ENCODE measurements at regions not wholly inside any gene's neighbourhood (a gene's known extent, or its start where the extent isn't known, plus 50 kb on each side); places are given as distances from the start of the nearest gene placed in this dataset.
"Not testable (repeated sequence)": the region's sequence is repeated elsewhere in the genome, so short reads cannot be mapped to it uniquely, and the experiment has no call there.

- no peak for DNase-seq
- intact Hi-C loops (cut with DNase I): no loop called here
Measured at GRCh38 chr21:14758849-14759248, 212.7 kb upstream of the SAMSN1 start.

GRCh38 chr21:14757533-14758327 is 211.6 kb upstream of the SAMSN1 start:
- no peak for DNase-seq
- intact Hi-C loops (cut with DNase I): no loop called here

GRCh38 chr21:14755086-14755485 is 209.0 kb upstream of the SAMSN1 start:
- intact Hi-C loops (cut with DNase I): no loop called here
- no peak for DNase-seq

GRCh38 chr21:14754682-14755081 is 208.6 kb upstream of the SAMSN1 start:
- intact Hi-C loops (cut with DNase I): no loop called here
- no peak for DNase-seq

GRCh38 chr21:14754259-14754604 is 208.1 kb upstream of the SAMSN1 start:
- intact Hi-C loops (cut with DNase I): no loop called here
- no peak for DNase-seq

GRCh38 chr21:14753466-14754258 is 207.5 kb upstream of the SAMSN1 start:
- no peak for DNase-seq
- intact Hi-C loops (cut with DNase I): no loop called here

GRCh38 chr21:14753069-14753465 is 207.0 kb upstream of the SAMSN1 start:
- intact Hi-C loops (cut with DNase I): no loop called here

GRCh38 chr21:14752345-14752909 is 206.3 kb upstream of the SAMSN1 start:
- DNase-seq: no peak
- intact Hi-C loops (cut with DNase I): no loop called here

More at GRCh38 chr21:14753069-14753465, 207.0 kb upstream of the SAMSN1 start:
- DNase-seq: no peak

GRCh38 chr21:14751602-14752344 is 205.7 kb upstream of the SAMSN1 start:
- intact Hi-C loops (cut with DNase I): no loop called here
- DNase-seq: no peak

GRCh38 chr21:14751011-14751410 is 204.9 kb upstream of the SAMSN1 start:
- no peak for DNase-seq
- intact Hi-C loops (cut with DNase I): no loop called here

GRCh38 chr21:14750041-14750440 is 203.9 kb upstream of the SAMSN1 start:
- intact Hi-C loops (cut with DNase I): no loop called here
- no peak for DNase-seq

GRCh38 chr21:14748662-14749061 is 202.5 kb upstream of the SAMSN1 start:
- intact Hi-C loops (cut with DNase I): no loop called here
- no peak for DNase-seq

GRCh38 chr21:14744368-14744767 is 198.3 kb upstream of the SAMSN1 start:
- intact Hi-C loops (cut with DNase I): no loop called here

GRCh38 chr21:14742119-14742518 is 196.0 kb upstream of the SAMSN1 start:
- DNase-seq: no peak
- intact Hi-C loops (cut with DNase I): no loop called here

More at GRCh38 chr21:14744368-14744767, 198.3 kb upstream of the SAMSN1 start:
- DNase-seq: no peak

GRCh38 chr21:14741256-14741655 is 195.1 kb upstream of the SAMSN1 start:
- DNase-seq: no peak
- intact Hi-C loops (cut with DNase I): no loop called here

- intact Hi-C loops (cut with DNase I): no loop called here
Measured at GRCh38 chr21:14740692-14741091, 194.6 kb upstream of the SAMSN1 start.

GRCh38 chr21:14740116-14740515 is 194.0 kb upstream of the SAMSN1 start:
- intact Hi-C loops (cut with DNase I): no loop called here
- DNase-seq: no peak

More at GRCh38 chr21:14740692-14741091, 194.6 kb upstream of the SAMSN1 start:
- DNase-seq: no peak

- intact Hi-C loops (cut with DNase I): no loop called here
- DNase-seq: no peak
Measured at GRCh38 chr21:14739590-14739989, 193.5 kb upstream of the SAMSN1 start.

- DNase-seq; intact Hi-C loops (cut with DNase I): not testable (repeated sequence)
Measured at GRCh38 chr21:14738576-14738975, 192.5 kb upstream of the SAMSN1 start.

- DNase-seq: no peak
Measured at GRCh38 chr21:14737922-14738321, 191.8 kb upstream of the SAMSN1 start.

GRCh38 chr21:14737284-14737691 is 191.2 kb upstream of the SAMSN1 start:
- DNase-seq: no peak
- intact Hi-C loops (cut with DNase I): no loop called here

More at GRCh38 chr21:14737922-14738321, 191.8 kb upstream of the SAMSN1 start:
- intact Hi-C loops (cut with DNase I): no loop called here

Data from posterior cingulate gyrus (tissue), 11 donors.